ENCODE measurements at regions not wholly inside any gene's neighbourhood (a gene's known extent, or its start where the extent isn't known, plus 50 kb on each side); places are given as distances from the start of the nearest gene placed in this dataset.

GRCh38 chr6:25217829-25218228 is 61.3 kb upstream of the CARMIL1 start:
- Histone ChIP-seq H3K27ac (no peak overlapping the region), H3K4me1 (ENCODE audit: insufficient read depth) (no peaks in the 10 kb centered on the region), H3K36me3 (replicated peaks; ENCODE audit: insufficient read depth, low read depth) (no peaks in the 10 kb centered on the region), H3K79me2 (no peaks in the 10 kb centered on the region), H3K9me3 (ENCODE audit: low read depth) (no peaks in the 10 kb centered on the region), H2AFZ (no peak overlapping the region), H4K20me1 (ENCODE audit: insufficient read depth, poor library complexity, severe bottlenecking) (no peaks in the 10 kb centered on the region), H3K9me2 (replicated peaks; ENCODE audit: insufficient read depth) (no peaks in the 10 kb centered on the region), H3K4me3 (no peak overlapping the region), H3K27me3 (no peaks in the 10 kb centered on the region), H3K4me2 (no peak overlapping the region)
- WGBS (ENCODE audit: low lambda C conversion rate, missing lambda C conversion rate), result 91% methylated on average over 3 of the region's 3 CpGs
- TF ChIP-seq EZH2 (IDR thresholded peaks at IDR 0.05; ENCODE audit: borderline replicate concordance) (no peak), CTCF (IDR thresholded peaks at IDR 0.05; ENCODE audit: poor library complexity) (no peak), EZH2phosphoT487 (IDR thresholded peaks at IDR 0.05; ENCODE audit: low read depth, severe bottlenecking, unreplicated experiment) (no peak)
- DNase-seq (ENCODE audit: low spot score), result no peak

GRCh38 chr6:25218346-25218745 is 60.8 kb upstream of the CARMIL1 start:
- no peak overlapping the region for H2AFZ ChIP-seq
- WGBS (ENCODE audit: low lambda C conversion rate, missing lambda C conversion rate), result 86% methylated on average over 22 of the region's 24 CpGs

GRCh38 chr6:25219216-25219916 is 59.8 kb upstream of the CARMIL1 start:
- no peaks in the 10 kb centered on the region for H3K9me3 ChIP-seq (ENCODE audit: low read depth)
- no peaks in the 10 kb centered on the region for H3K36me3 ChIP-seq (replicated peaks; ENCODE audit: insufficient read depth, low read depth)
- H4K20me1 ChIP-seq (ENCODE audit: insufficient read depth, poor library complexity, severe bottlenecking), result no peaks in the 10 kb centered on the region
- H3K4me1 ChIP-seq (ENCODE audit: insufficient read depth), result no peaks in the 10 kb centered on the region
- no peaks in the 10 kb centered on the region for H3K27me3 ChIP-seq
- WGBS (ENCODE audit: low lambda C conversion rate, missing lambda C conversion rate), result 42% methylated on average over 1 of the region's 1 CpG
- TF ChIP-seq CTCF (IDR thresholded peaks at IDR 0.05; ENCODE audit: poor library complexity) (no peak), EZH2phosphoT487 (IDR thresholded peaks at IDR 0.05; ENCODE audit: low read depth, severe bottlenecking, unreplicated experiment) (no peak), EZH2 (IDR thresholded peaks at IDR 0.05; ENCODE audit: borderline replicate concordance) (no peak)
- DNase-seq (ENCODE audit: low spot score), result no peak
- H2AFZ ChIP-seq, result no peak overlapping the region
- H3K79me2 ChIP-seq, result no peaks in the 10 kb centered on the region
- H3K9me2 ChIP-seq (replicated peaks; ENCODE audit: insufficient read depth), result no peaks in the 10 kb centered on the region
- H3K4me3 ChIP-seq, result no peak overlapping the region
- no peak overlapping the region for H3K4me2 ChIP-seq
- no peak overlapping the region for H3K27ac ChIP-seq

More at GRCh38 chr6:25218346-25218745, 60.8 kb upstream of the CARMIL1 start:
- no peak overlapping the region for H3K4me3 ChIP-seq
- no peaks in the 10 kb centered on the region for H4K20me1 ChIP-seq (ENCODE audit: insufficient read depth, poor library complexity, severe bottlenecking)
- H3K4me2 ChIP-seq, result no peak overlapping the region
- TF ChIP-seq EZH2phosphoT487 (IDR thresholded peaks at IDR 0.05; ENCODE audit: low read depth, severe bottlenecking, unreplicated experiment) (no peak), CTCF (IDR thresholded peaks at IDR 0.05; ENCODE audit: poor library complexity) (no peak), EZH2 (IDR thresholded peaks at IDR 0.05; ENCODE audit: borderline replicate concordance) (no peak)
- H3K27me3 ChIP-seq, result no peaks in the 10 kb centered on the region
- no peaks in the 10 kb centered on the region for H3K4me1 ChIP-seq (ENCODE audit: insufficient read depth)
- no peaks in the 10 kb centered on the region for H3K79me2 ChIP-seq
- DNase-seq (ENCODE audit: low spot score), result no peak
- H3K36me3 ChIP-seq (replicated peaks; ENCODE audit: insufficient read depth, low read depth), result no peaks in the 10 kb centered on the region
- H3K9me3 ChIP-seq (ENCODE audit: low read depth), result no peaks in the 10 kb centered on the region
- no peak overlapping the region for H3K27ac ChIP-seq
- H3K9me2 ChIP-seq (replicated peaks; ENCODE audit: insufficient read depth), result no peaks in the 10 kb centered on the region

Measured in hepatocyte (in vitro differentiated cells).